G401 (cell line): ENCODE measurements at regions not wholly inside any gene's neighbourhood (a gene's known extent, or its start where the extent isn't known, plus 50 kb on each side); places are given as distances from the start of the nearest gene placed in this dataset.

Experiments used
- DNase-seq: peaks from one replicate; pipeline ENCODE4 v3.0.0-alpha.2; 2015; ENCODE audit warnings: low spot score
- in situ Hi-C: cut with HindIII; loops from 2 replicates; pipeline ENCODE4 v1.10.0; 2016; ENCODE audit warnings: low sequenced_read_pairs, mixed read lengths

DNA sequence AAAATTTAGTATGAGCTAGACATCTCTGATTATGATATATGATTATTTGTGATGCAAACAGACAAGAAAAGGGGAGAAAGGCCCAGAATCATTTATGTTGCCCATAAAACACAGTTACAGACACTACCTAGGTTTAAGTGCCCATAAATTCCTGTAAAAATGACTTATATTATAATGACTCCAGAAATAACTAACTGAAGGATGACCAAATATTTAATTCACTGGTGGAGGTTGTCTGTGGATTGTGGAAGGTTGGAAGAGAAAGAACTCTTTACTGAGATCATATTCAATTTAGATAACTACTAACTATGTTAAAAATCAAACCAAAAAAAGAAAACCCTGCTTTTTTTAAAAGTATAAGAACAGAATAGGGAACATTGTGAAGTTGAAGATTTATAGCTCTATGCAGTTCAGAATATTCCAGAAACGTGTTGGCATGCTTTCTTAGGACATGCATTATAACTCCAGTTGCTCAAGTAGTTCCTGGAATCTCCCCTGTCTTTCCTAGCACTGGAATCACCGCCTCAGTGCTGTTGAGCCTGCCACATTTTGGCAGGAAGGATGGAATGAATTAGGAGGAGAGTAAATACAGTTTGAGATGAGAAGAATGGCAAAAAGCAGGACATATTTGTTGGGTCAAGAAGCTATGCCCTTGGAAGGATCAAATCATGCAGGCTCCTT lies 72.0 kb upstream of the PAPPA start:
- in situ Hi-C loops: no loop called here

GRCh38 chr9:116083837-116084236 lies 69.8 kb upstream of the PAPPA start:
- no peak for DNase-seq
- in situ Hi-C loops: no loop called here

More for the DNA sequence above, 72.0 kb upstream of the PAPPA start:
- DNase-seq: no peak

GRCh38 chr9:116084497-116084896 lies 69.1 kb upstream of the PAPPA start:
- DNase-seq: no peak
- in situ Hi-C loops: no loop called here

- peak; percentile 86 for DNase-seq
- in situ Hi-C loops: no loop called here
Observed at GRCh38 chr9:116087246-116087645, 66.3 kb upstream of the PAPPA start.

GRCh38 chr9:116087751-116088194 lies 65.8 kb upstream of the PAPPA start:
- peak; percentile 71 for DNase-seq
- in situ Hi-C loops: no loop called here

DNA sequence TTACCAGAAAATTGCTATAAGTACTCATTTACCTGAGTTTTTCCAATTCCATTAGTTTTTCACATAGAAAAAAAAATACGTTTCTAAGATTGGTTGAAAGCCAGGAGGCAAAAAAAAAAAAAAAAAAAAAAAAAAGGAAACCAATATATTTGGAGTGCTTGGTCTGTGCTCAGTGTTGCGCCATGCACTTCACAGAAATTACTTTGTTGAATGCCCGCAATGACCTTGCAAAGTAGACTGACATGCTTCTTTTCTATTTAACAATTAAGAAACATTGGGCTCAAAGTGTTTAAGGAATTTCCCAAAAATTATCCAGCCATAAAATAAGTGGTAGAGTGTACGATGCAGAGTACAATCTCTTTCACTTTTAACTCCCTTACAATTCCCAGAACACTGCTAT lies 65.2 kb upstream of the PAPPA start:
- in situ Hi-C loops: no loop called here
- DNase-seq: no peak

GRCh38 chr9:116090030-116090770 lies 63.4 kb upstream of the PAPPA start:
- in situ Hi-C loops: no loop called here

DNA sequence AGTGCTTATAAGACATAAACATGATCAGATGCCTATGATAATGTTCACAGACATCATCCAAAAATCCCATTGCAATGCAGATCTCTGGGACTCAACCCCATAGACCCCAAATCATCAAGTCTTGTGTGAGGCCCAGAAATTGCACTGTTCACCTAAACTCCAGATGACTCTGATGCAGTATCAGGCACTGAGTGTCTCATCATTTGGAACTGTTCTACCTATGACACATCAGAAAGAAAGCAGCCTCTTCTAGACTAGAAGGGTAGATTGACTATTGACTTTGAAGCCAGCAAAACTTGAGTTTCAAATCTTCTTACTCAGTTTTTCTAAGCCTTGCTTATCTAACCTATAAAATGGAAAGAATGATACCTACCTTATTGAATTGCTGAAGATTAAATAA lies 58.7 kb upstream of the PAPPA start:
- DNase-seq: no peak
- in situ Hi-C loops: no loop called here

More at GRCh38 chr9:116090030-116090770, 63.4 kb upstream of the PAPPA start:
- DNase-seq: no peak

DNA sequence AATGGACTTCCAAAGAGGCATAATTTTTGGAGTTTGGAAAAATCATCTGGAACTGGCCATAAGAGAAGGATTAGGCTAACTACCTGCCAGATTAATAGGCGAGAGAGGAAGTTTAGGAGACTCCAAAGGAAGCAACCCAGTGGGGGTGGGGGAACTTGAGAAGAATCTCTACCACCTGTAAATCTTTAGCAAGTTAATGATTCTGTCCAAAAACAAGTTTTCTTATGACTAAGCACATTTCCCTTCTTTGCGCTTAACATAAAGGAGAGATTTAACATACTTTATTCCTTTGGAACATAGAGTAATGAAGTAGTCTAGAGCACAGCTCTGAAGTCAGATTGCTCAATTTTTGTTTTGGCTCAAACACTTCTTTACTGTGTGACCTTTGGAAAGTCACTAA lies 58.2 kb upstream of the PAPPA start:
- no peak for DNase-seq
- in situ Hi-C loops: no loop called here

DNA sequence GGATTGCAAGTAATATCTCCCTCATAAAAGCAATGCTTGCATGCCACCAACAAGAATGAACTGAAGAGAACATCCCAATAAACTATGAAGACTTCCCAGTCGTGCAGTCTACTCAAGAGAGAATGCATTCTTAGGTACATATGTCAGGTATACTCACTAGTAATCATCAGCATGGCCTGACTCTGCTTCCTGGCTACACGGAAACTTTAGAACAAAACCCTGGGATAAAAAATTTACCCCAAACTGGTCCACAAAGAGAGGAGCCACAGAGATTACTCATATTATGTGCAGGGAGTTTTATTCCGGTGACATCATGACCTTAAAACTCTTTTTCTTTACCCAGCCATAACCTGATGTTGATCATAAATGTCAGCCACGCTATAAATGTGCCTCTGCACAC lies 57.5 kb upstream of the PAPPA start:
- DNase-seq: no peak
- in situ Hi-C loops: no loop called here

GRCh38 chr9:116096853-116097252 lies 56.7 kb upstream of the PAPPA start:
- in situ Hi-C loops: no loop called here

GRCh38 chr9:116098476-116098875 lies 55.1 kb upstream of the PAPPA start:
- DNase-seq: no peak
- in situ Hi-C loops: no loop called here

More at GRCh38 chr9:116096853-116097252, 56.7 kb upstream of the PAPPA start:
- no peak for DNase-seq

- no peak for DNase-seq
- in situ Hi-C loops: no loop called here
Observed at GRCh38 chr9:116099821-116100220, 53.8 kb upstream of the PAPPA start.

GRCh38 chr9:116100711-116101121 lies 52.9 kb upstream of the PAPPA start:
- DNase-seq: no peak

GRCh38 chr9:116101516-116101915 lies 52.1 kb upstream of the PAPPA start:
- no peak for DNase-seq
- in situ Hi-C loops: no loop called here

More at GRCh38 chr9:116100711-116101121, 52.9 kb upstream of the PAPPA start:
- in situ Hi-C loops: no loop called here

GRCh38 chr9:116102596-116102995 lies 51.0 kb upstream of the PAPPA start:
- in situ Hi-C loops: no loop called here
- no peak for DNase-seq
